ENCODE measurements at regions not wholly inside any gene's neighbourhood (a gene's known extent, or its start where the extent isn't known, plus 50 kb on each side); places are given as distances from the start of the nearest gene placed in this dataset.

- no peak for TF ChIP-seq CTCF (IDR thresholded peaks at IDR 0.05; ENCODE audit: low read depth, low read length, missing input control)
- no peak for TF ChIP-seq YY1 (IDR thresholded peaks at IDR 0.05)
- no peak for TF ChIP-seq HNF4G (IDR thresholded peaks at IDR 0.05)
- no peak for TF ChIP-seq EGR1 (IDR thresholded peaks at IDR 0.05; ENCODE audit: low read depth in 2 of 2)
- TF ChIP-seq GABPA (IDR thresholded peaks at IDR 0.05 in 1 of 2, conservative IDR thresholded peaks at IDR 0.05 in 1 of 2) = no peak
Measured at GRCh38 chr11:57913715-57914704, 109.7 kb upstream of the OR9Q1 start.

Measured in liver (tissue), 3 donors.